Spleen (tissue), 11 donors: ENCODE measurements at regions not wholly inside any gene's neighbourhood (a gene's known extent, or its start where the extent isn't known, plus 50 kb on each side); places are given as distances from the start of the nearest gene placed in this dataset.

Source experiments
- DNase-seq: peaks from one replicate; pipeline ENCODE4 v3.0.0-alpha.2; 2020
- H3K27ac ChIP-seq, 8 donors: fragments of 200-600 bp; sonication (generic) in 7 of 8; 1 replicate in 4 of 8; 2 replicates in 4 of 8; pipeline versions ENCODE4 v1.5.0 to v1.8.0; 2016 to 2021; ENCODE audit warnings: inconsistent platforms in 4 of 8, mild to moderate bottlenecking in 4 of 8, moderate library complexity in 1 of 8
- H3K27me3 ChIP-seq, 7 donors: fragments of 200-600 bp; sonication (generic) in 6 of 7; replicated peaks in 1 of 7; 1 replicate in 4 of 7; 2 replicates in 3 of 7; pipeline versions ENCODE4 v1.5.0 to v1.8.0; 2016 to 2021; ENCODE audit warnings: inconsistent platforms in 3 of 7, mild to moderate bottlenecking in 1 of 7
- H3K36me3 ChIP-seq, 6 donors: fragments of 200-600 bp; sonication (generic) in 5 of 6; 1 replicate in 4 of 6; 2 replicates in 2 of 6; pipeline versions ENCODE4 v1.5.0 to v1.8.0; 2016 to 2021; ENCODE audit warnings: inconsistent platforms in 2 of 6
- H3K4me1 ChIP-seq, 6 donors: fragments of 200-600 bp; sonication (generic) in 5 of 6; 1 replicate in 3 of 6; 2 replicates in 3 of 6; pipeline versions ENCODE4 v1.5.0 to v1.8.0; 2016 to 2021; ENCODE audit warnings: inconsistent platforms in 3 of 6
- H3K4me3 ChIP-seq, 8 donors: fragments of 200-600 bp; sonication (generic) in 7 of 8; 1 replicate in 4 of 8; 2 replicates in 4 of 8; pipeline versions ENCODE4 v1.5.0 to v1.8.0; 2016 to 2021; ENCODE audit warnings: inconsistent platforms in 4 of 8, mild to moderate bottlenecking in 4 of 8, moderate library complexity in 2 of 8
- H3K9me3 ChIP-seq, 8 donors: fragments of 200-600 bp; sonication (generic) in 7 of 8; 1 replicate in 4 of 8; 2 replicates in 4 of 8; pipeline versions ENCODE4 v1.5.0 to v1.8.0; 2016 to 2021; ENCODE audit warnings: inconsistent platforms in 4 of 8
- POLR2A ChIP-seq, 3 donors: fragments of 450-650 bp; IDR thresholded peaks; one replicate each; pipeline ENCODE4 v1.5.1; 2017; ENCODE audit warnings: antibody characterized with exemption in 3 of 3, mild to moderate bottlenecking in 1 of 3
- POLR2AphosphoS5 ChIP-seq, 3 donors: sonication (generic); formaldehyde crosslinking; IDR thresholded peaks; one replicate each; pipeline ENCODE4 v1.5.1; 2017; ENCODE audit warnings: antibody characterized with exemption in 3 of 3
- WGBS, 5 donors: extraction: QIAGEN DNeasy Blood & Tissue Kit in 3 of 5; methylation state at CpG; one replicate each; pipeline versions ENCODE4 v1.1.5 to v1.1.7; 2013 to 2018; 5-methylcytosine and 5-hydroxymethylcytosine counted together
- intact Hi-C: fragments of 100-400 bp; cut with DNase I; formaldehyde crosslinking; loops from one replicate; pipeline ENCODE4 v1.15.0; 2023; ENCODE audit warnings: low total_unique reads
- TF ChIP-seq, protein P1 (sequence below), 11 experiments: fragments of 200-600 bp in 7 of 11; fragments of 450-650 bp in 4 of 11; sonication (generic) in 4 of 11; IDR thresholded peaks in 8 of 11; conservative IDR thresholded peaks in 3 of 11; 1 replicate in 7 of 11; 2 replicates in 4 of 11; pipeline versions ENCODE4 v1.4.0 to v1.8.0; 2016 to 2021; ENCODE audit warnings: antibody characterized with exemption in 11 of 11, inconsistent platforms in 4 of 11, mild to moderate bottlenecking in 1 of 11
- donor health status: healthy with polysubstance abuse.
- donor health status: DM: no; HTN: no; CAD: no; lungs with moderate emphysema.
- donor health status: DM: no; HTN: no; CAD: no.
- donor health status: Bipolar disorder and iron deficiency.
- donor health status: healthy.
- donor health status: DM: no; HTN: no; CAD: no.
- donor health status: DM: yes; HTN: yes; CAD: no.

DNA sequence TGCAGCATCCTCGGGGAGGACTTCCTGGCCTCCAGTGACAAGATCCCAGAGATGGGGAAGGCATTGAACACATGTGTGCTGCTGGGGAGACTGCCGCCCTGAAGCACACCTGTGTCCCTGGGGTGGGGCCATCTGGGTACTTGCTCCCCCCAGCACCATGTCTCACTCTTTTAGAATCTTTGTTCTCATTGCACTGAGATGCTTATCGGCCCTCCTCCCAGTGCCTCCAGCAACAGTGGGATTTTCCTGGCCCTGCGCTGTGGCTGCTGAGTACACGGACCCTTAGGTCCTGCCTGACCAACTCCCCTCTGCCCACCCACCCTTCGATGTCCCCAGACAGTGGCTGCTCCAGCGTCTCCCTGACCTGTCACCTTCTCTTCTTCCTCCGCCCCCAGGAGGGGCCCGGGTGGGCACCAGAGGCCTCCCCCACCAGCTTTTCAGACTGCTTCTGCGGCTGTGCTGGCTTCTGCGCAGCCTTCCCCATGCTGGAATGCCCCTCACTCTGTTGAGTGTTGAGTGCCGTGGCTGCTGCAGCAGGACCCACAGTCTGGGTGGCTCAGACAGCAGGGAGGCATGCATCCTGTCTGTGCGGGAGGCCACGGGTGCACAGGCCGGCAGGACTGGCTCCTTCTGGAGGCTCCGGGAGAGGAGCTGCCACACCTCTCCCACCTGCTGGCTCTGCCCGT, 145.9 kb upstream of the IRX2 start:
- Histone ChIP-seq H3K27me3 (no peaks in the 10 kb centered on the region), H3K27ac (no peak overlapping the region), H3K4me1 (no peaks in the 10 kb centered on the region), H3K4me3 (no peak overlapping the region), H3K36me3 (no peaks in the 10 kb centered on the region), H3K9me3 (peaks cover 0 to 36% (median 3%) of the 10 kb centered on the region in 8 donors)
- DNase-seq: no peak
- 82 to 93% (median 85%) methylated on average over 13 to 17 of the region's 17 CpGs for WGBS, 5 donors
- intact Hi-C loops: no loop called here
- no peak for TF ChIP-seq POLR2A (IDR thresholded peaks at IDR 0.05)
- TF ChIP-seq POLR2AphosphoS5 (IDR thresholded peaks at IDR 0.05): no peak
- TF ChIP-seq, protein P1, sequence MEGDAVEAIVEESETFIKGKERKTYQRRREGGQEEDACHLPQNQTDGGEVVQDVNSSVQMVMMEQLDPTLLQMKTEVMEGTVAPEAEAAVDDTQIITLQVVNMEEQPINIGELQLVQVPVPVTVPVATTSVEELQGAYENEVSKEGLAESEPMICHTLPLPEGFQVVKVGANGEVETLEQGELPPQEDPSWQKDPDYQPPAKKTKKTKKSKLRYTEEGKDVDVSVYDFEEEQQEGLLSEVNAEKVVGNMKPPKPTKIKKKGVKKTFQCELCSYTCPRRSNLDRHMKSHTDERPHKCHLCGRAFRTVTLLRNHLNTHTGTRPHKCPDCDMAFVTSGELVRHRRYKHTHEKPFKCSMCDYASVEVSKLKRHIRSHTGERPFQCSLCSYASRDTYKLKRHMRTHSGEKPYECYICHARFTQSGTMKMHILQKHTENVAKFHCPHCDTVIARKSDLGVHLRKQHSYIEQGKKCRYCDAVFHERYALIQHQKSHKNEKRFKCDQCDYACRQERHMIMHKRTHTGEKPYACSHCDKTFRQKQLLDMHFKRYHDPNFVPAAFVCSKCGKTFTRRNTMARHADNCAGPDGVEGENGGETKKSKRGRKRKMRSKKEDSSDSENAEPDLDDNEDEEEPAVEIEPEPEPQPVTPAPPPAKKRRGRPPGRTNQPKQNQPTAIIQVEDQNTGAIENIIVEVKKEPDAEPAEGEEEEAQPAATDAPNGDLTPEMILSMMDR (IDR thresholded peaks at IDR 0.05 in 8 of 11, conservative IDR thresholded peaks at IDR 0.05 in 3 of 11): no peak

DNA sequence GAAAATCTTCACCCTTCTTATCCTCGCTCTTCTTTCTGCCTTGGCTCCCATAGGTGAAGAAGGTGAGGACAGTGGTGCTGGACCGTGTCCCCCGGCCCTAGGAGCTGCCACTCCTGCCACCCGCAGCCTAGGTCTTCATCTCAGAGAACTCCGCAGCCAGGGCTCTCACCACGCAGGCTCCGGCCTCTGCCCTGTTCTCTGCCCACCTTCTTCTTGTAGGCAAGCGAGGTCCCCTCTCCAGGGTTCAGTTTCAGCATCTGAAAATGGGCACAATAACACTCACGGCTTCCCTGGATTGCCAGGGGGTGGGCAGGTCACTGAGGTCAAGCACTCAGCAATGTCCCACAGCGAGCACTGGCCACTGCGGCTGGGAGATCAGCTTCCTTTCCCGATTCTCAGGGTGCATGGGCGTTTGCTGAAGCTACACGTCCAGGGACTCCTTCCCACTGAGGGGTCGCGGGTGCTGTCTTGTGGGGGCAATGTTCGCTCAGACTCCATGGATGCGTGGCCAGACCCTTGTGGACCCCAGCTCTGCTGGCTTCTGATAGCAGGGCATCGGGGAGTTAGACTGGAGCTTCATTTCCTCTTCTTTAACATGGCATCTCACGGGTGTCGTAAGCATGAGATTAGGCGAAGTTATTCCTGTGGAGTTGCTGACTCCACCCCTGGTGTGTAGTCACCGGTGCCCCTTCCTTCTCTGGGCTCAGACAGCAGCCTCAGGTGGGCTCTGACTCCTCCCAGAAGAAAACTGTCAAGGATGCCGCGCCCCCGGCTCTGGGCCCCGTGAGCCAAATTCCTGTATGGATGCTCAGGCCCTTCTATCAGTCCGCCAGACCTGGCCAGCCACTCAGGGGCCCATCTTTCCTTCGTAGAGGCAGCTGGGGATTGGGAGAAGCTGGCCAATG, 145.1 kb upstream of the IRX2 start:
- Histone ChIP-seq H3K4me3 (no peak overlapping the region), H3K4me1 (no peaks in the 10 kb centered on the region), H3K27ac (no peak overlapping the region), H3K27me3 (no peaks in the 10 kb centered on the region), H3K9me3 (peaks cover 0 to 44% (median 3%) of the 10 kb centered on the region in 8 donors), H3K36me3 (no peaks in the 10 kb centered on the region)
- intact Hi-C loops: no loop called here
- TF ChIP-seq POLR2AphosphoS5 (IDR thresholded peaks at IDR 0.05) (no peak), POLR2A (IDR thresholded peaks at IDR 0.05) (no peak)
- TF ChIP-seq, protein P1 (IDR thresholded peaks at IDR 0.05 in 8 of 11, conservative IDR thresholded peaks at IDR 0.05 in 3 of 11): no peak
- WGBS, 5 donors: 82 to 87% (median 83%) methylated on average over 23 to 29 of the region's 29 CpGs
- DNase-seq: no peak

DNA sequence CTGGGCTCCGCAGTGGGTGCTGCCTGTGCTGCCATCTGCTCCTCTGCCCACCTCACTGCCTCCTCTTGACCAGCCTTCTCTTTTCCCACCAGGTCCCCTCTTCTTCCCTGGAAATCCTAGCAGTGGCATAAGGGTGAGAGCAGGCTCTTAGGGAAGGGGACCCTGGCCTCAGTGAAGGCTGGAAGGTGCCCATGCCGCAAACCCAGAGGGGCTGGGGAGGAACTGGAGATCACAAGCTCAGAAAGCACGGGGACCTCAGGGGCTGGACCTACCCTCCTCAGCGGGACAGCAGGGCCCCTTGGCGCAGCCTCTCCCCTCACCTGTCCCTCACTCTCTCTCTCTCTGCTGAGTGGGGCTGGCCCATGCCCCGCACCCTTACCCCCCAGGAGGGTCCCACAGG, 144.4 kb upstream of the IRX2 start:
- Histone ChIP-seq H3K27me3 (no peaks in the 10 kb centered on the region), H3K9me3 (peaks cover 0 to 40% (median 3%) of the 10 kb centered on the region in 8 donors), H3K4me1 (no peaks in the 10 kb centered on the region), H3K36me3 (no peaks in the 10 kb centered on the region), H3K4me3 (no peak overlapping the region), H3K27ac (no peak overlapping the region)
- intact Hi-C loops: no loop called here
- no peak for DNase-seq
- TF ChIP-seq, protein P1 (IDR thresholded peaks at IDR 0.05 in 8 of 11, conservative IDR thresholded peaks at IDR 0.05 in 3 of 11): no peak
- TF ChIP-seq POLR2AphosphoS5 (IDR thresholded peaks at IDR 0.05) (no peak), POLR2A (IDR thresholded peaks at IDR 0.05) (no peak)
- 75 to 91% (median 87%) methylated on average over 5 to 6 of the region's 6 CpGs for WGBS, 5 donors

DNA sequence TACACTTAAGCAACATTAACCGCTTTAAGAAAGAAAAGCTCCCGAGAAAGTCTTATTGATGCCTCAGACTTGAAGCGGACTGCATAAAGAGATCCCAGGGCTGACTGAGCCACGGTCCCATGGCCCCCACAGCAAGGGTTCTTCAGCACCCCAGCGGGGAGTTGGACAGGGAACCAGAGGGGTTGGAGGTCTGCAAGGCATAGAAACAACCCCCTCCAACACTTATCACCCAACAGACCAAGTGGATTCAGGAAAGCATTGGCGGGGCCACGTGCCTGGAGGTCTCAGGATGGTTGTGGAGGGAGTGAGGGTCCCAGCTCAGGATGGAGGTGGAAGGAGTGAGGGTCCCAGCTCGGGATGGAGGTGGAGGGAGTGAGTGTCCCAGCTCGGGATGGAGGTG, 143.7 kb upstream of the IRX2 start:
- Histone ChIP-seq H3K27me3 (no peaks in the 10 kb centered on the region), H3K4me3 (no peak overlapping the region), H3K27ac (no peak overlapping the region), H3K4me1 (no peaks in the 10 kb centered on the region), H3K9me3 (peaks cover 0 to 39% (median 0%) of the 10 kb centered on the region in 8 donors), H3K36me3 (no peaks in the 10 kb centered on the region)
- 76 to 84% (median 79%) methylated on average over 8 to 9 of the region's 9 CpGs for WGBS, 5 donors
- TF ChIP-seq POLR2A (IDR thresholded peaks at IDR 0.05) (no peak), POLR2AphosphoS5 (IDR thresholded peaks at IDR 0.05) (no peak)
- TF ChIP-seq, protein P1 (IDR thresholded peaks at IDR 0.05 in 8 of 11, conservative IDR thresholded peaks at IDR 0.05 in 3 of 11): no peak
- intact Hi-C loops: no loop called here
- DNase-seq: no peak
